Caco-2 (cell line): ENCODE measurements at regions not wholly inside any gene's neighbourhood (a gene's known extent, or its start where the extent isn't known, plus 50 kb on each side); places are given as distances from the start of the nearest gene placed in this dataset.

Experiments used
- BruUV-seq: library from RNA; stranded (reverse); fragments of 400-500 nt; replicated peaks from 2 replicates; lab custom pipeline; 2021; lab: Mats Ljungman, UMichigan
- CTCF ChIA-PET: fragments of 300-600 bp; sonication (Branson Sonifier 250); formaldehyde crosslinking; loops from one replicate; lab custom pipeline; 2022; ENCODE audit warnings: antibody characterized with exemption; lab: Charles Lee
- POLR2A ChIA-PET: fragments of 300-600 bp; sonication (Branson Sonifier 250); formaldehyde crosslinking; loops from one replicate; lab custom pipeline; 2022; ENCODE audit warnings: antibody characterized with exemption; lab: Charles Lee
- DNase-seq, 2 experiments: peaks; one replicate each; pipeline versions ENCODE4 v3.0.0 to v3.0.0-alpha.2; 2020 to 2022
- H3K27me3 ChIP-seq: replicated peaks from 2 replicates; pipeline ENCODE4 v1.6.0; 2011; ENCODE audit warnings: low read length; ENCODE audit not compliant: control insufficient read depth, insufficient read depth
- H3K36me3 ChIP-seq: 2 replicates; pipeline ENCODE4 v1.5.1; 2011; ENCODE audit warnings: low read length; ENCODE audit not compliant: control insufficient read depth, insufficient read depth
- H3K4me1 ChIP-seq: fragments of 250-450 bp; sonication (Bioruptor Pico); 2 replicates; pipeline ENCODE4 v1.5.1; 2020; ENCODE audit warnings: mild to moderate bottlenecking
- H3K4me3 ChIP-seq: 2 replicates; pipeline ENCODE4 v1.5.1; 2011; ENCODE audit warnings: low read depth, mild to moderate bottlenecking, control low read depth, low read length
- H3K9me3 ChIP-seq: fragments of 250-450 bp; sonication (Bioruptor Pico); 2 replicates; pipeline ENCODE4 v1.5.1; 2020; ENCODE audit warnings: mild to moderate bottlenecking, moderate library complexity
- H3K27ac Mint-ChIP-seq: one replicate; pipeline ENCODE4 v1.8.0; 2022; ENCODE audit warnings: mixed read lengths; ENCODE audit not compliant: unreplicated experiment
- H3K27me3 Mint-ChIP-seq: one replicate; pipeline ENCODE4 v1.8.0; 2022; ENCODE audit warnings: mixed read lengths; ENCODE audit not compliant: insufficient read depth, unreplicated experiment
- H3K36me3 Mint-ChIP-seq: one replicate; pipeline ENCODE4 v1.8.0; 2022; ENCODE audit warnings: mild to moderate bottlenecking, mixed read lengths; ENCODE audit not compliant: insufficient read depth, unreplicated experiment
- H3K4me1 Mint-ChIP-seq: one replicate; pipeline ENCODE4 v1.8.0; 2022; ENCODE audit warnings: low read depth, mixed read lengths; ENCODE audit not compliant: unreplicated experiment
- H3K4me3 Mint-ChIP-seq: one replicate; pipeline ENCODE4 v1.8.0; 2022; ENCODE audit warnings: mild to moderate bottlenecking, moderate library complexity, mixed read lengths; ENCODE audit not compliant: unreplicated experiment
- H3K9me3 Mint-ChIP-seq: one replicate; pipeline ENCODE4 v1.8.0; 2022; ENCODE audit warnings: mixed read lengths; ENCODE audit not compliant: unreplicated experiment
- CTCF ChIP-seq, 2 experiments: fragments of 200-600 bp in 1 of 2; IDR thresholded peaks; 1 replicate in 1 of 2; 2 replicates in 1 of 2; pipeline versions ENCODE4 v1.5.1 to v1.8.0; 2011 to 2022; ENCODE audit warnings: antibody characterized with exemption in 1 of 2, control low read depth in 1 of 2, inconsistent platforms in 1 of 2, low read depth in 1 of 2, low read length in 1 of 2, mild to moderate bottlenecking in 1 of 2, moderate library complexity in 1 of 2; ENCODE audit not compliant: insufficient read depth in 1 of 2, severe bottlenecking in 1 of 2, unreplicated experiment in 1 of 2
- intact Hi-C: fragments of 100-400 bp; cut with micrococcal nuclease; formaldehyde crosslinking; loops from one replicate; pipeline ENCODE4 v1.10.0; 2022; ENCODE audit not compliant: unreplicated experiment

DNA sequence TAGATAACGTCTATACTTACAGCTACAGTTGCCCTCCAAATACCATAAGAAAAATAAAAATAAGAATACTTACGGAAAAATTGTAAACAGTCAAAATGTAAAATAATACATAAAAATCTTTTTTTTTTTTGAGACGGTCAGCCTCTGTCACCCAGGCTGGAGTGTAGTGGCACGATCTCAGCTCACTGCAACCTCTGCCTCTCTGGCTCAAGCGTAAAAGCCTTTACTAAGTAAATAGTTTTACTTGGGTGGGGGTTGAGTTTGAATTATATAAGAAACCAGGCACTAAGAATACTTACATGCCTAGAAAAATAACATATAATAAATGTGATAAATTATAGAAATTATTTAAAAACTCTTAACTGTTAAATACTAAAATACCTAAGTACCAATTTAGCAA lies 1413.0 kb upstream of the PRR20A start:
- POLR2A ChIA-PET: no interaction called here
- H3K27ac Mint-ChIP-seq: no peak overlapping the region
- Histone ChIP-seq H3K4me1 (0 out of 2 replicates have a peak, but pooled peaks cover 4% of the 10 kb centered on the region), H3K27me3 (no peaks in the 10 kb centered on the region), H3K9me3 (no peaks in the 10 kb centered on the region), H3K4me3 (no peak overlapping the region), H3K36me3 (no peaks in the 10 kb centered on the region)
- no peaks in the 10 kb centered on the region for H3K36me3 Mint-ChIP-seq
- CTCF ChIA-PET: no interaction called here
- no TSS peak for BruUV-seq
- no peaks in the 10 kb centered on the region for H3K27me3 Mint-ChIP-seq
- H3K4me3 Mint-ChIP-seq: no peak overlapping the region
- TF ChIP-seq CTCF (IDR thresholded peaks at IDR 0.05; ENCODE audit: insufficient read depth in 1 of 2, low read depth in 1 of 2, low read length in 1 of 2, severe bottlenecking in 1 of 2, unreplicated experiment in 1 of 2): no peak
- no peaks in the 10 kb centered on the region for H3K9me3 Mint-ChIP-seq
- intact Hi-C loops: no loop called here
- no peaks in the 10 kb centered on the region for H3K4me1 Mint-ChIP-seq
- no peak for DNase-seq

GRCh38 chr13:55728247-55728646 lies 1412.5 kb upstream of the PRR20A start:
- DNase-seq: no peak
- no TSS peak for BruUV-seq
- Mint-ChIP-seq H3K36me3 (no peaks in the 10 kb centered on the region), H3K4me1 (no peaks in the 10 kb centered on the region), H3K9me3 (no peaks in the 10 kb centered on the region), H3K4me3 (no peak overlapping the region), H3K27ac (no peak overlapping the region), H3K27me3 (peaks cover 2% of the 10 kb centered on the region)
- Histone ChIP-seq H3K36me3 (no peaks in the 10 kb centered on the region), H3K4me1 (0 out of 2 replicates have a peak, but pooled peaks cover 4% of the 10 kb centered on the region), H3K27me3 (no peaks in the 10 kb centered on the region), H3K9me3 (no peaks in the 10 kb centered on the region), H3K4me3 (no peak overlapping the region)
- CTCF ChIA-PET: no interaction called here
- intact Hi-C loops: no loop called here
- POLR2A ChIA-PET: no interaction called here
- no peak for TF ChIP-seq CTCF (IDR thresholded peaks at IDR 0.05; ENCODE audit: insufficient read depth in 1 of 2, low read depth in 1 of 2, low read length in 1 of 2, severe bottlenecking in 1 of 2, unreplicated experiment in 1 of 2)

DNA sequence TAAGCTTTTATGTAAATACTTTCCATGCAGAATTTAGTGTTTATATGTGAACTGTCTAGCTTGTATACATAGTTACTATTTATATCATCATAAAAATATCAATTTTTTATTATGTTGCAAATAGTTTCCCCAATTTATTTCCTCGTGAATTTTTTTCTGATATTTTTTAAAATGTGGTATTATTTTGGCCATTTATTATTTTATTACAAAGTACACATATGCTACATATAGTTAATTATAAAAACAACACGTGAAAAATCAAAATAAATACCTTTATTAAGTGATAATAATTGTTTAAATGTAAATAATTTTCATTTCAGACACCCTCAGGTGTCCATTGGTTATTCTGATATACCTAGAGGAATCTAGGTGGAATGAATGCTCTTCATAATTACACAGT lies 1394.9 kb upstream of the PRR20A start:
- Histone ChIP-seq H3K27me3 (no peaks in the 10 kb centered on the region), H3K9me3 (no peaks in the 10 kb centered on the region), H3K4me3 (no peak overlapping the region), H3K4me1 (no peaks in the 10 kb centered on the region), H3K36me3 (no peaks in the 10 kb centered on the region)
- POLR2A ChIA-PET: no interaction called here
- no TSS peak for BruUV-seq
- H3K4me3 Mint-ChIP-seq: no peak overlapping the region
- CTCF ChIA-PET: no interaction called here
- no peak for TF ChIP-seq CTCF (IDR thresholded peaks at IDR 0.05; ENCODE audit: insufficient read depth in 1 of 2, low read depth in 1 of 2, low read length in 1 of 2, severe bottlenecking in 1 of 2, unreplicated experiment in 1 of 2)
- intact Hi-C loops: no loop called here
- DNase-seq: no peak
- H3K36me3 Mint-ChIP-seq: no peaks in the 10 kb centered on the region
- H3K27ac Mint-ChIP-seq: no peak overlapping the region
- H3K9me3 Mint-ChIP-seq: no peaks in the 10 kb centered on the region
- no peaks in the 10 kb centered on the region for H3K4me1 Mint-ChIP-seq
- H3K27me3 Mint-ChIP-seq: no peaks in the 10 kb centered on the region
